ENCODE measurements at regions not wholly inside any gene's neighbourhood (a gene's known extent, or its start where the extent isn't known, plus 50 kb on each side); places are given as distances from the start of the nearest gene placed in this dataset.

GRCh38 chr5:36478646-36479317 lies 127.6 kb upstream of the SLC1A3 start:
- DNase-seq (ENCODE audit: low read depth), result no peak
- no peak for TF ChIP-seq CTCF (IDR thresholded peaks at IDR 0.05; ENCODE audit: low read depth, low read length, missing control alignments)
- no peak overlapping the region for H3K4me3 ChIP-seq (ENCODE audit: low read depth, low read length)

GRCh38 chr5:36481454-36482120 lies 124.8 kb upstream of the SLC1A3 start:
- no peak overlapping the region for H3K4me3 ChIP-seq (ENCODE audit: low read depth, low read length)
- no peak for TF ChIP-seq CTCF (IDR thresholded peaks at IDR 0.05; ENCODE audit: low read depth, low read length, missing control alignments)
- DNase-seq (ENCODE audit: low read depth), result no peak

GRCh38 chr5:36482812-36483211 lies 123.6 kb upstream of the SLC1A3 start:
- H3K4me3 ChIP-seq (ENCODE audit: low read depth, low read length), result no peak overlapping the region
- no peak for DNase-seq (ENCODE audit: low read depth)

GRCh38 chr5:36489505-36489904 lies 116.9 kb upstream of the SLC1A3 start:
- no peak for TF ChIP-seq CTCF (IDR thresholded peaks at IDR 0.05; ENCODE audit: low read depth, low read length, missing control alignments)
- no peak overlapping the region for H3K4me3 ChIP-seq (ENCODE audit: low read depth, low read length)
- no peak for DNase-seq (ENCODE audit: low read depth)

More at GRCh38 chr5:36482812-36483211, 123.6 kb upstream of the SLC1A3 start:
- TF ChIP-seq CTCF (IDR thresholded peaks at IDR 0.05; ENCODE audit: low read depth, low read length, missing control alignments), result no peak

- no peak overlapping the region for H3K4me3 ChIP-seq (ENCODE audit: low read depth, low read length)
- DNase-seq (ENCODE audit: low read depth), result no peak
- TF ChIP-seq CTCF (IDR thresholded peaks at IDR 0.05; ENCODE audit: low read depth, low read length, missing control alignments), result no peak
Measured at GRCh38 chr5:36491856-36492255, 114.5 kb upstream of the SLC1A3 start.

GRCh38 chr5:36492984-36493654 lies 113.3 kb upstream of the SLC1A3 start:
- no peak overlapping the region for H3K4me3 ChIP-seq (ENCODE audit: low read depth, low read length)
- no peak for DNase-seq (ENCODE audit: low read depth)
- TF ChIP-seq CTCF (IDR thresholded peaks at IDR 0.05; ENCODE audit: low read depth, low read length, missing control alignments), result no peak

Measured in GM12864 (cell line).